ENCODE measurements at regions not wholly inside any gene's neighbourhood (a gene's known extent, or its start where the extent isn't known, plus 50 kb on each side); places are given as distances from the start of the nearest gene placed in this dataset.

GRCh38 chr6:137638926-137639706 lies 144.9 kb upstream of the OLIG3 start (continued):
- TF ChIP-seq CUX1 (IDR thresholded peaks at IDR 0.05; ENCODE audit: insufficient replicate concordance, low read depth, low read length) (no peak), RUNX3 (IDR thresholded peaks at IDR 0.05; ENCODE audit: low read length) (peak; percentile 92), ASH2L (IDR thresholded peaks at IDR 0.05; ENCODE audit: borderline replicate concordance, low read depth) (no peak), ZNF622 (IDR thresholded peaks at IDR 0.05) (no peak), MAX (IDR thresholded peaks at IDR 0.05; ENCODE audit: low read depth, low read length) (no peak), MYB (IDR thresholded peaks at IDR 0.05; ENCODE audit: borderline replicate concordance, low read depth, low read length) (no peak), PKNOX1 (IDR thresholded peaks at IDR 0.05) (no peak), KDM1A (IDR thresholded peaks at IDR 0.05; ENCODE audit: borderline replicate concordance) (no peak), NFIC (IDR thresholded peaks at IDR 0.05; ENCODE audit: low read depth, low read length) (peak; percentile 83), SPI1 (IDR thresholded peaks at IDR 0.05; ENCODE audit: borderline replicate concordance, insufficient read depth, low read depth, low read length) (no peak), TCF12 (IDR thresholded peaks at IDR 0.05; ENCODE audit: low read depth, low read length) (no peak), RAD21 (IDR thresholded peaks at IDR 0.05; ENCODE audit: insufficient read depth, low read depth, low read length) (peak; percentile 45; the same call in 1 of the 2 replicates), SRF (IDR thresholded peaks at IDR 0.05; ENCODE audit: low read depth in 2 of 2, low read length in 2 of 2) (no peak)
